NCI-H1105 (cell line): ENCODE measurements at regions not wholly inside any gene's neighbourhood (a gene's known extent, or its start where the extent isn't known, plus 50 kb on each side); places are given as distances from the start of the nearest gene placed in this dataset.
"Not testable (repeated sequence)": the region's sequence is repeated elsewhere in the genome, so short reads cannot be mapped to it uniquely, and the experiment has no call there.

Experiments used
- DNase-seq: peaks from one replicate; lab custom pipeline; 2025; lab: John Stamatoyannopoulos, UW

- peak; percentile 76 for DNase-seq
Observed at GRCh38 chr15:69554279-69554961, 101.8 kb downstream of the RPLP1 start.

GRCh38 chr15:69555080-69555479, 102.5 kb downstream of the RPLP1 start:
- DNase-seq: no peak

GRCh38 chr15:69556344-69556743, 103.7 kb downstream of the RPLP1 start:
- no peak for DNase-seq

GRCh38 chr15:69557020-69557706, 104.5 kb downstream of the RPLP1 start:
- DNase-seq: peak; percentile 62

- DNase-seq: no peak
Observed at GRCh38 chr15:69557707-69558409, 105.2 kb downstream of the RPLP1 start.

GRCh38 chr15:69559440-69560190, 107.0 kb downstream of the RPLP1 start:
- DNase-seq: no peak

- peak; percentile 76 for DNase-seq
Observed at GRCh38 chr15:69561071-69561784, 108.6 kb downstream of the RPLP1 start.

GRCh38 chr15:69562116-69562515, 109.5 kb downstream of the RPLP1 start:
- no peak for DNase-seq

- DNase-seq: no peak
Observed at GRCh38 chr15:69562564-69562963, 109.9 kb downstream of the RPLP1 start.

GRCh38 chr15:69565066-69565655, 112.5 kb downstream of the RPLP1 start:
- no peak for DNase-seq

- not testable (repeated sequence) for DNase-seq
Observed at GRCh38 chr15:69567238-69567760, 114.7 kb downstream of the RPLP1 start.

GRCh38 chr15:69568173-69569009, 115.8 kb downstream of the RPLP1 start:
- no peak for DNase-seq

- DNase-seq: no peak
Observed at GRCh38 chr15:69570454-69570853, 117.8 kb downstream of the RPLP1 start.

GRCh38 chr15:69570997-69571396, 118.4 kb downstream of the RPLP1 start:
- no peak for DNase-seq

- DNase-seq: not testable (repeated sequence)
Observed at GRCh38 chr15:69573278-69573677, 120.7 kb downstream of the RPLP1 start.

- DNase-seq: no peak
Observed at GRCh38 chr15:69573815-69574475, 121.3 kb downstream of the RPLP1 start.

GRCh38 chr15:69574506-69574905, 121.9 kb downstream of the RPLP1 start:
- DNase-seq: no peak

GRCh38 chr15:69575387-69575786, 122.8 kb downstream of the RPLP1 start:
- DNase-seq: no peak

GRCh38 chr15:69576035-69576526, 123.5 kb downstream of the RPLP1 start:
- DNase-seq: peak; percentile 60
